Neural progenitor cell (in vitro differentiated cells): ENCODE measurements at regions not wholly inside any gene's neighbourhood (a gene's known extent, or its start where the extent isn't known, plus 50 kb on each side); places are given as distances from the start of the nearest gene placed in this dataset.

Source experiments
- EZH2 ChIP-seq: fragments of 200-600 bp; sonication (generic); IDR thresholded peaks from 2 replicates; pipeline ENCODE4 v1.6.1; 2017; ENCODE audit warnings: antibody characterized with exemption, mild to moderate bottlenecking, moderate library complexity
- TF ChIP-seq, protein P1 (sequence below): fragments of 200-600 bp; sonication (generic); IDR thresholded peaks from 2 replicates; pipeline ENCODE4 v1.5.1; 2017; ENCODE audit warnings: antibody characterized with exemption, mild to moderate bottlenecking

DNA sequence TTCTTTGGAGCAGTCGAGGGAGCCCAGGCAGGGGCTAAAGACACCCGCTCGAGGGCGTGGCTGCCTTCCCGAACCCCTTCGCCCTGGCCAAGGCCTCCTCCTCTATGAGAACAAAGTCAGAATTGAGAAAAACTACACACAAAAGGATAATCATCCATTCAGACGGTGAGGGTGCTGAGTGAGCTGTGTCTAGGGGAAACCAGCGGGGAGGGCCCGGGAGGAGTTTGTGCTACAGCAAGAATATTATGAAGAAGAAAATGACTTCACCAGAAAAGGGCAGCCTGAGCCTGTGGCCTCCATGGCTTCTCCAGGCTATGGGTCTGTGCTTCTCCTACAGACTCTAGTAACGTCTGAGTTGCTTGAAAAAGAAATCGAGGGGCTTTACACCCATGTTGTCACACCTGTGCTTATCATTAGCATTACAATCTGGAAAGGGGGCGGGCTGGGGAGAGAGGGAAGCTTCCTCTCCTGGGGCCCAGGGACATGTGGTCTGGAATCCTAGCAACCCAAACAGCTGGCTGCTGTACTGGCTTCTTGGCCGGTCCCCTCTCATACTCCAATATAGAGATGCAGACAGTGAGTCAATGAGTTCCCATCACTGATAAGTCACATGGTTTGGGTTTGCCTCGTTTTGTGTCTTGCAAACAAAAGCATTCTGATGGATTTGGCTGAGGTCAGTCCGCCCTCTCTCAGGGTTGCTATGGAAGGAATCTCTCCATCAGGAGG lies 52.0 kb upstream of the ARL4C start:
- TF ChIP-seq, protein P1, sequence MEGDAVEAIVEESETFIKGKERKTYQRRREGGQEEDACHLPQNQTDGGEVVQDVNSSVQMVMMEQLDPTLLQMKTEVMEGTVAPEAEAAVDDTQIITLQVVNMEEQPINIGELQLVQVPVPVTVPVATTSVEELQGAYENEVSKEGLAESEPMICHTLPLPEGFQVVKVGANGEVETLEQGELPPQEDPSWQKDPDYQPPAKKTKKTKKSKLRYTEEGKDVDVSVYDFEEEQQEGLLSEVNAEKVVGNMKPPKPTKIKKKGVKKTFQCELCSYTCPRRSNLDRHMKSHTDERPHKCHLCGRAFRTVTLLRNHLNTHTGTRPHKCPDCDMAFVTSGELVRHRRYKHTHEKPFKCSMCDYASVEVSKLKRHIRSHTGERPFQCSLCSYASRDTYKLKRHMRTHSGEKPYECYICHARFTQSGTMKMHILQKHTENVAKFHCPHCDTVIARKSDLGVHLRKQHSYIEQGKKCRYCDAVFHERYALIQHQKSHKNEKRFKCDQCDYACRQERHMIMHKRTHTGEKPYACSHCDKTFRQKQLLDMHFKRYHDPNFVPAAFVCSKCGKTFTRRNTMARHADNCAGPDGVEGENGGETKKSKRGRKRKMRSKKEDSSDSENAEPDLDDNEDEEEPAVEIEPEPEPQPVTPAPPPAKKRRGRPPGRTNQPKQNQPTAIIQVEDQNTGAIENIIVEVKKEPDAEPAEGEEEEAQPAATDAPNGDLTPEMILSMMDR = no peak
- TF ChIP-seq EZH2 = no peak
